ENCODE measurements at regions not wholly inside any gene's neighbourhood (a gene's known extent, or its start where the extent isn't known, plus 50 kb on each side); places are given as distances from the start of the nearest gene placed in this dataset.

DNA sequence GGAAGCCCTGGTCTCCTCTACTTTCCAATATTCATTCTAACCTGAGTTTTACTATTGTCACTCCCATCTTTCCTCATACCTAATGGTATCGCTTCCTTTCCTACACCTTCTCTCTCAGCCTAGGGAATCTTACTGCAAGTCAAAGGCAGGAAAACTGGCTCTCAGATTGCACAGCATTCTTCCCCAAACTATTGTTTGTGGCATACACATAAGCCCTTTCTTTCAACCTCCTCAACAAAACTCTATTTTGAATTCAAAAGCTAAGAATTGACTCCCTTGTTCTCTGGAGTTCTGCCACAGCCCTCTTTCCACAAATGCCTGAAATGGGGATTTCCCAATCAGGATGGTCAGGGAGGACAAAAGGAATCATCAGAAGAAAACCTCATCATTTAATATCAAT lies 181.5 kb downstream of the FAM76B start:
- Histone ChIP-seq H3K9me3 (no peaks in the 10 kb centered on the region), H3K4me3 (no peak overlapping the region), H3K27me3 (no peaks in the 10 kb centered on the region), H3K27ac (no peak overlapping the region), H3K4me1 (no peaks in the 10 kb centered on the region), H3K36me3 (no peaks in the 10 kb centered on the region)
- no peak for TF ChIP-seq POLR2A (IDR thresholded peaks at IDR 0.05)
- TF ChIP-seq EP300 (IDR thresholded peaks at IDR 0.05) = no peak
- TF ChIP-seq POLR2AphosphoS5 (IDR thresholded peaks at IDR 0.05) = no peak
- TF ChIP-seq, protein P1, sequence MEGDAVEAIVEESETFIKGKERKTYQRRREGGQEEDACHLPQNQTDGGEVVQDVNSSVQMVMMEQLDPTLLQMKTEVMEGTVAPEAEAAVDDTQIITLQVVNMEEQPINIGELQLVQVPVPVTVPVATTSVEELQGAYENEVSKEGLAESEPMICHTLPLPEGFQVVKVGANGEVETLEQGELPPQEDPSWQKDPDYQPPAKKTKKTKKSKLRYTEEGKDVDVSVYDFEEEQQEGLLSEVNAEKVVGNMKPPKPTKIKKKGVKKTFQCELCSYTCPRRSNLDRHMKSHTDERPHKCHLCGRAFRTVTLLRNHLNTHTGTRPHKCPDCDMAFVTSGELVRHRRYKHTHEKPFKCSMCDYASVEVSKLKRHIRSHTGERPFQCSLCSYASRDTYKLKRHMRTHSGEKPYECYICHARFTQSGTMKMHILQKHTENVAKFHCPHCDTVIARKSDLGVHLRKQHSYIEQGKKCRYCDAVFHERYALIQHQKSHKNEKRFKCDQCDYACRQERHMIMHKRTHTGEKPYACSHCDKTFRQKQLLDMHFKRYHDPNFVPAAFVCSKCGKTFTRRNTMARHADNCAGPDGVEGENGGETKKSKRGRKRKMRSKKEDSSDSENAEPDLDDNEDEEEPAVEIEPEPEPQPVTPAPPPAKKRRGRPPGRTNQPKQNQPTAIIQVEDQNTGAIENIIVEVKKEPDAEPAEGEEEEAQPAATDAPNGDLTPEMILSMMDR (IDR thresholded peaks at IDR 0.05) = no peak
- WGBS, 2 donors (ENCODE audit: low coverage in 1 of 2) = 91 to 100% methylated on average over 1 of the region's 1 CpG
- no peak for ATAC-seq

DNA sequence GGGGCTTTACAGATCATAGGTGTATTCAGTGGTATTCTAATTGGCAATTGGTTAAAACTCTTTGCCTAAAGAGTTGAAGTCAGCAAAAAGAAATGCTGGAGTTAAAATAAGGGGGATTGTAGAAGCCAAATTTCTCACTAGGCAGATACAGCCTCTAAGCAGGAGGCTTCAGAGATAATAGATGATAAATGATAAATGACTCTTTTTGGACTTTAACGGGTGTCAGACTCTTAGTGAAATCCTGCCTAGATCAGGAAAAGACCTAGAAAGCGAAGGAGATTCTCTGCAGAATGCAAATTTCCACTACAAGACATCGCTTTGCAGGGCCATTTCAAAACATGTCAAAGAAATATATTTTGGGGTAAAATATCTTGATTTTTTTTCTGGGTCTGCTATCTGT lies 182.8 kb downstream of the FAM76B start:
- H3K4me3 ChIP-seq = no peak overlapping the region
- WGBS, 2 donors (ENCODE audit: low coverage in 1 of 2) = 97 to 100% methylated on average over 3 of the region's 3 CpGs
- no peaks in the 10 kb centered on the region for H3K27me3 ChIP-seq
- no peaks in the 10 kb centered on the region for H3K36me3 ChIP-seq
- H3K9me3 ChIP-seq = no peaks in the 10 kb centered on the region
- no peak for TF ChIP-seq POLR2AphosphoS5 (IDR thresholded peaks at IDR 0.05)
- TF ChIP-seq, protein P1 (IDR thresholded peaks at IDR 0.05) = no peak
- no peak for TF ChIP-seq POLR2A (IDR thresholded peaks at IDR 0.05)
- TF ChIP-seq EP300 (IDR thresholded peaks at IDR 0.05) = no peak
- no peaks in the 10 kb centered on the region for H3K4me1 ChIP-seq
- no peak for ATAC-seq
- no peak overlapping the region for H3K27ac ChIP-seq

DNA sequence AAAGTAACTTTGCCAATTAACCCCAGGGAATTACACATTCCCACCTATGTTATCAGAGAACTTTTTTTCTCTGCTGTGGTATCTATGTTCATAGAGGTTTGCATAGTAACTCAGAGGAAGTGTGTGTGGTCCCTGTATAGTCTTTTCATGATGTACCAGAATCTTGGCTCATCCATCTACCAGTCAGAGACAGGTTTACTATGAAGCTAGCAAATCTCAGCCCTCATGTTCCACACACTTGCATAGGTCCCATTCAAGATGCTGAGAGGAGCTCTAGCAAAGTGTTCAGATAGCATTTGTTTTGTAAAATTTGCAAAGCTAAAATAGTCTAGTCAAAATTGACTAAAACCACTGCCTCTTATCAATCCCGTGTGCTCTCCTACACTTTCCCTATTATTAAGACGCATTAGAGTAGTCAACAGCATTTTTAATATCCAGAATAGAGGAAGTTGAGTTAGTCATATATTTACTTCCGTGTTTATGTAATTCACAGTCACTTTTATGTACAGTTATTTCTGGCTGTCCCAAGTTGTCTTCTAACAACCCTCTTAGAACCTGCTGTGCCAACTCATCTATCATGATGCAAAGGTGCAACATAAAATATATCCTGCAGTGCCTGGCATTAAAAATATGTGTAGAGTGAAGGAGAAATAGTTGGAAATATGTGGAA lies 184.2 kb downstream of the FAM76B start:
- Histone ChIP-seq H3K27ac (no peak overlapping the region), H3K4me1 (no peaks in the 10 kb centered on the region), H3K9me3 (no peaks in the 10 kb centered on the region), H3K4me3 (no peak overlapping the region), H3K27me3 (no peaks in the 10 kb centered on the region), H3K36me3 (no peaks in the 10 kb centered on the region)
- 83 to 90% methylated on average over 3 of the region's 3 CpGs for WGBS, 2 donors (ENCODE audit: low coverage in 1 of 2)
- no peak for ATAC-seq
- no peak for TF ChIP-seq POLR2AphosphoS5 (IDR thresholded peaks at IDR 0.05)
- TF ChIP-seq, protein P1 (IDR thresholded peaks at IDR 0.05) = no peak
- no peak for TF ChIP-seq EP300 (IDR thresholded peaks at IDR 0.05)
- no peak for TF ChIP-seq POLR2A (IDR thresholded peaks at IDR 0.05)

DNA sequence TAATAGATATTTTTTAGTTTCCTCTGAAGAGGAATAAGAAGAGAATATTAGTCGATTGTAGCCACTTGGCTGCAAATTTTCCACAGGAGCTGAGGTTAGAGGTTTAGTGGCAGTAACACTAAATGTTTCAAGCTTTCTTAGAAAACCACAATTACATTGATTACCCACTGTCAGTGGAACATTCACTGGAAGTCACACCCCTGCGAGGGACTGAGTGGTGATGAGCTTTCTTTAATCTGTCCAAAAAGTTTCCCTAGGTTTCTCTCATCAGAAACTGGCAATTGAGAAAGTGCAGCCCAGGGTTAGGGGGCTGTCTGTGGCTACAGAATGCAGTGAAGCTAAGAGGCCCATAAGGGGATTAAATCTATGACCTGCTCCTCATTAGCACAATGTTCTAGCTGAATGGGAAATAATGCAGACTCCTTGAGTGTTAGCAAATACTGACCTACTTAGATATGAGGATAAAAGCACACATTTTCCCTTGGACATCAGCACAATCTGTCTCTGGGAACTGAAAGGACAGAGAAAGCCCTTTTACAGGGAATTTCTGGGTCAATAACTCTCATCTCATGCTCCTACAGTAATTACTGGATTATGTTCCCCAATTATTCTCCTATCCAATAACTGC lies 189.5 kb downstream of the FAM76B start:
- no peak overlapping the region for H3K27ac ChIP-seq
- 75 to 91% methylated on average over 2 of the region's 2 CpGs for WGBS, 2 donors (ENCODE audit: low coverage in 1 of 2)
- H3K36me3 ChIP-seq = no peaks in the 10 kb centered on the region
- TF ChIP-seq EP300 (IDR thresholded peaks at IDR 0.05) (no peak), POLR2A (IDR thresholded peaks at IDR 0.05) (no peak), POLR2AphosphoS5 (IDR thresholded peaks at IDR 0.05) (no peak)
- TF ChIP-seq, protein P1 (IDR thresholded peaks at IDR 0.05) = no peak
- peaks cover 0 to 3% (median 0%) of the 10 kb centered on the region in 3 donors for H3K4me1 ChIP-seq
- no peaks in the 10 kb centered on the region for H3K9me3 ChIP-seq
- no peak overlapping the region for H3K4me3 ChIP-seq
- no peak for ATAC-seq
- H3K27me3 ChIP-seq = no peaks in the 10 kb centered on the region

DNA sequence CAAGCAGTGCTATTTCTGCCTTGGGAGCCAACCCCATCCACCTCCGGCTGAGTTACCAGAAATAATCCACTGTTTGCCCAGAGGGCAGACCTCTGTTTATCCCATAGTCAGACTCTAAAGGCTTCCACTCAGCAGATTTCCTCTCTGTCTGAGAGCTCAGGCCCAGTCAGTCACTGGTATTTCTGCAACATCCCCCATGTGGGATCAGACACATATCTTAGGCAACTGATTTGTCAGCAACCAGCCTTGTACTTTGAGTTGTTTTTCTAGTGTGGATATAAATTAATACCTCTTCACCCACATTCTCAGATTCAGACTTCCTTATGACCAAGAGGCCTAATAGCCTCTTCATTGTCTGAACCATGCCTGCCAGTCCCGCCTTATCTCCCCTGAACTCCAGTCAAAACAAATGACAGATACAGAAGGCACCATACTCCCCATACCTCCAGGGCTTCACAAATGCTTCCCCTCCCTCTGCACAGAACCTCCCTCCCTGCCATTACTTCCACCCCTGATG lies 193.6 kb downstream of the FAM76B start:
- no peak overlapping the region for H3K27ac ChIP-seq
- H3K4me3 ChIP-seq = no peak overlapping the region
- H3K36me3 ChIP-seq = no peaks in the 10 kb centered on the region
- H3K27me3 ChIP-seq = no peaks in the 10 kb centered on the region
- ATAC-seq = no peak
- H3K4me1 ChIP-seq = peaks cover 0 to 10% (median 0%) of the 10 kb centered on the region in 3 donors
- TF ChIP-seq, protein P1 (IDR thresholded peaks at IDR 0.05) = no peak
- TF ChIP-seq EP300 (IDR thresholded peaks at IDR 0.05) (no peak), POLR2AphosphoS5 (IDR thresholded peaks at IDR 0.05) (no peak), POLR2A (IDR thresholded peaks at IDR 0.05) (no peak)
- WGBS, 2 donors (ENCODE audit: low coverage in 1 of 2) = 69 to 100% methylated on average over 1 to 2 of the region's 2 CpGs
- no peaks in the 10 kb centered on the region for H3K9me3 ChIP-seq
